ENCODE measurements at regions not wholly inside any gene's neighbourhood (a gene's known extent, or its start where the extent isn't known, plus 50 kb on each side); places are given as distances from the start of the nearest gene placed in this dataset.

- no peak overlapping the region for H3K4me2 ChIP-seq (ENCODE audit: insufficient read depth, low read length)
- in situ Hi-C loops (cut with MboI): no loop called here
- POLR2A ChIA-PET: no interaction called here
- TF ChIP-seq TEAD1 (CRISPR knock-in tag; IDR thresholded peaks at IDR 0.05) (no peak), TRIM25 (IDR thresholded peaks at IDR 0.05; ENCODE audit: borderline replicate concordance) (no peak), ZNF197 (CRISPR knock-in tag; IDR thresholded peaks at IDR 0.05; ENCODE audit: low read depth) (no peak), ZNF3 (CRISPR knock-in tag; IDR thresholded peaks at IDR 0.05) (no peak), PTRF (tag; IDR thresholded peaks at IDR 0.05) (no peak), ZEB2 (IDR thresholded peaks at IDR 0.05) (no peak), NCOA4 (IDR thresholded peaks at IDR 0.05; ENCODE audit: partially characterized antibody) (no peak), JUNB (CRISPR knock-in tag; conservative IDR thresholded peaks at IDR 0.05) (no peak), ZNF644 (tag; IDR thresholded peaks at IDR 0.05; ENCODE audit: low read depth) (no peak), NR2C1 (IDR thresholded peaks at IDR 0.05) (no peak), NR2C1 (tag; IDR thresholded peaks at IDR 0.05) (no peak), ZKSCAN8 (CRISPR knock-in tag; IDR thresholded peaks at IDR 0.05) (no peak), ELF2 (CRISPR knock-in tag; IDR thresholded peaks at IDR 0.05) (no peak), ZNF212 (CRISPR knock-in tag; IDR thresholded peaks at IDR 0.05) (no peak)
- TF ChIP-seq, protein P1, sequence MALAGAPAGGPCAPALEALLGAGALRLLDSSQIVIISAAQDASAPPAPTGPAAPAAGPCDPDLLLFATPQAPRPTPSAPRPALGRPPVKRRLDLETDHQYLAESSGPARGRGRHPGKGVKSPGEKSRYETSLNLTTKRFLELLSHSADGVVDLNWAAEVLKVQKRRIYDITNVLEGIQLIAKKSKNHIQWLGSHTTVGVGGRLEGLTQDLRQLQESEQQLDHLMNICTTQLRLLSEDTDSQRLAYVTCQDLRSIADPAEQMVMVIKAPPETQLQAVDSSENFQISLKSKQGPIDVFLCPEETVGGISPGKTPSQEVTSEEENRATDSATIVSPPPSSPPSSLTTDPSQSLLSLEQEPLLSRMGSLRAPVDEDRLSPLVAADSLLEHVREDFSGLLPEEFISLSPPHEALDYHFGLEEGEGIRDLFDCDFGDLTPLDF (CRISPR knock-in tag; IDR thresholded peaks at IDR 0.05): no peak
- TF ChIP-seq, protein P2, sequence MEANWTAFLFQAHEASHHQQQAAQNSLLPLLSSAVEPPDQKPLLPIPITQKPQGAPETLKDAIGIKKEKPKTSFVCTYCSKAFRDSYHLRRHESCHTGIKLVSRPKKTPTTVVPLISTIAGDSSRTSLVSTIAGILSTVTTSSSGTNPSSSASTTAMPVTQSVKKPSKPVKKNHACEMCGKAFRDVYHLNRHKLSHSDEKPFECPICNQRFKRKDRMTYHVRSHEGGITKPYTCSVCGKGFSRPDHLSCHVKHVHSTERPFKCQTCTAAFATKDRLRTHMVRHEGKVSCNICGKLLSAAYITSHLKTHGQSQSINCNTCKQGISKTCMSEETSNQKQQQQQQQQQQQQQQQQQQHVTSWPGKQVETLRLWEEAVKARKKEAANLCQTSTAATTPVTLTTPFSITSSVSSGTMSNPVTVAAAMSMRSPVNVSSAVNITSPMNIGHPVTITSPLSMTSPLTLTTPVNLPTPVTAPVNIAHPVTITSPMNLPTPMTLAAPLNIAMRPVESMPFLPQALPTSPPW (CRISPR knock-in tag; IDR thresholded peaks at IDR 0.05): no peak
Measured at GRCh38 chr1:238115852-238116251, 225.1 kb upstream of the ZP4 start.

More at GRCh38 chr1:238115852-238116251, 225.1 kb upstream of the ZP4 start:
- 0% methylated on average over 3 of the region's 3 CpGs for WGBS (ENCODE audit: insufficient coverage, low coverage, missing lambda C conversion rate)
- no peak overlapping the region for H3K4me3 ChIP-seq
- no peaks in the 10 kb centered on the region for H4K20me1 ChIP-seq (replicated peaks; ENCODE audit: control insufficient read depth, insufficient read depth, low read length)
- H3K79me2 ChIP-seq (ENCODE audit: control insufficient read depth, insufficient read depth, low read length): no peaks in the 10 kb centered on the region
- no peaks in the 10 kb centered on the region for H3K9me1 ChIP-seq (ENCODE audit: control insufficient read depth, insufficient read depth, low read length)
- no peaks in the 10 kb centered on the region for H3K4me1 ChIP-seq (replicated peaks in 1 of 2; ENCODE audit: control insufficient read depth in 2 of 2, insufficient read depth in 2 of 2, low read length in 2 of 2)
- H3K36me3 ChIP-seq (ENCODE audit: control insufficient read depth, insufficient read depth, low read length): no peaks in the 10 kb centered on the region
- intact Hi-C loops (cut with micrococcal nuclease): no loop called here
- no peak for FAIRE-seq
- CTCF ChIA-PET (ENCODE audit: low intra/inter-chr PET ratio): no interaction called here
- DNase-seq (ENCODE audit: extremely low read depth in 1 of 4, low spot score in 3 of 4): no peak
- H3K27me3 ChIP-seq (ENCODE audit: control insufficient read depth in 2 of 2, insufficient read depth in 2 of 2, low read length in 2 of 2): no peaks in the 10 kb centered on the region
- no peak for ATAC-seq
- H3K27ac ChIP-seq (ENCODE audit: extremely low read depth, low read depth, low read length): no peak overlapping the region
- H3K9ac ChIP-seq (ENCODE audit: insufficient read depth in 1 of 2, low read depth in 2 of 2, low read length in 2 of 2): no peak overlapping the region
- 0 out of 2 replicates have a peak, but pooled peaks cover 2% of the 10 kb centered on the region for H3K9me3 ChIP-seq (replicated peaks; ENCODE audit: control insufficient read depth, insufficient read depth, low read depth, low read length)
- no peak overlapping the region for H2AFZ ChIP-seq (ENCODE audit: low read depth, low read length)
- BruUV-seq (replicated peaks): no TSS peak

All from K562 (cell line).